IMR-90 (cell line): ENCODE measurements at regions not wholly inside any gene's neighbourhood (a gene's known extent, or its start where the extent isn't known, plus 50 kb on each side); places are given as distances from the start of the nearest gene placed in this dataset.

Experiments
- ATAC-seq: fragments of 200-7000 bp; cut with Tn5 transposase; 2 replicates; pipeline ENCODE4 v1.9.1; 2020; ENCODE audit warnings: low read depth, mild to moderate bottlenecking, moderate library complexity
- BruUV-seq: library from RNA; stranded (reverse); fragments of 400-500 nt; replicated peaks from 2 replicates; lab custom pipeline; 2021; lab: Mats Ljungman, UMichigan
- CTCF ChIA-PET: fragments of 300-600 bp; formaldehyde crosslinking; extraction: SDS; loops from one replicate; lab custom pipeline; 2021; ENCODE audit warnings: antibody characterized with exemption; lab: Yijun Ruan, JAX
- POLR2A ChIA-PET: fragments of 300-600 bp; sonication (Branson Sonifier 250); formaldehyde crosslinking; loops from one replicate; lab custom pipeline; 2022; ENCODE audit warnings: antibody characterized with exemption; ENCODE audit not compliant: unreplicated experiment; lab: Charles Lee
- DNase-seq: peaks from one replicate; pipeline ENCODE4 v3.0.0; 2013
- H2AFZ ChIP-seq: replicated peaks from 2 replicates; pipeline ENCODE3; 2013; ENCODE audit warnings: low read length, mild to moderate bottlenecking; ENCODE audit not compliant: poor library complexity
- H2AK5ac ChIP-seq: 2 replicates; pipeline ENCODE4 v1.6.1; 2013; ENCODE audit warnings: low read depth, low read length, inconsistent platforms
- H2AK9ac ChIP-seq: replicated peaks from 2 replicates; pipeline ENCODE3; 2013; ENCODE audit warnings: mild to moderate bottlenecking, low read depth, low read length, moderate library complexity; ENCODE audit not compliant: poor library complexity
- H2BK120ac ChIP-seq: 2 replicates; pipeline ENCODE4 v1.6.1; 2013; ENCODE audit warnings: low read depth, low read length, inconsistent platforms
- H2BK15ac ChIP-seq: 3 replicates; pipeline ENCODE4 v1.6.1; 2013; ENCODE audit warnings: low read depth, low read length, inconsistent platforms
- H2BK20ac ChIP-seq: 2 replicates; pipeline ENCODE4 v1.6.1; 2013; ENCODE audit warnings: low read depth, mild to moderate bottlenecking, inconsistent platforms, low read length, moderate library complexity
- H2BK5ac ChIP-seq: 2 replicates; pipeline ENCODE4 v1.6.1; 2013; ENCODE audit warnings: mild to moderate bottlenecking, low read depth, low read length, inconsistent platforms; ENCODE audit not compliant: poor library complexity, severe bottlenecking
- H3K14ac ChIP-seq: replicated peaks from 2 replicates; pipeline ENCODE4 v1.6.1; 2013; ENCODE audit warnings: low read depth, low read length, inconsistent platforms
- H3K18ac ChIP-seq: 2 replicates; pipeline ENCODE4 v1.6.1; 2013; ENCODE audit warnings: low read depth, low read length, control low read depth
- H3K23ac ChIP-seq: 2 replicates; pipeline ENCODE4 v1.6.1; 2013; ENCODE audit warnings: low read depth, low read length, inconsistent platforms
- H3K27ac ChIP-seq: 2 replicates; pipeline ENCODE4 v1.5.1; 2013; ENCODE audit warnings: mild to moderate bottlenecking, control low read depth, low read length; ENCODE audit not compliant: insufficient read depth
- H3K27me3 ChIP-seq: 2 replicates; pipeline ENCODE4 v1.6.1; 2013; ENCODE audit warnings: low read length; ENCODE audit not compliant: control insufficient read depth, insufficient read depth
- H3K36me3 ChIP-seq: 2 replicates; pipeline ENCODE4 v1.6.1; 2013; ENCODE audit warnings: low read length, mixed read lengths; ENCODE audit not compliant: control insufficient read depth, insufficient read depth
- H3K4ac ChIP-seq: 2 replicates; pipeline ENCODE4 v1.6.1; 2013; ENCODE audit warnings: low read depth, low read length, inconsistent platforms
- H3K4me1 ChIP-seq: 2 replicates; pipeline ENCODE4 v1.6.1; 2013; ENCODE audit warnings: low read length, mixed read lengths; ENCODE audit not compliant: control insufficient read depth, insufficient read depth
- H3K4me2 ChIP-seq: 2 replicates; pipeline ENCODE4 v1.6.1; 2013; ENCODE audit warnings: low read depth, mild to moderate bottlenecking, control low read depth, low read length, moderate library complexity
- H3K4me3 ChIP-seq: 2 replicates; pipeline ENCODE4 v1.5.1; 2013; ENCODE audit warnings: low read depth, mild to moderate bottlenecking, control low read depth, low read length, moderate library complexity; ENCODE audit not compliant: insufficient read depth
- H3K56ac ChIP-seq: 2 replicates; pipeline ENCODE4 v1.6.1; 2013; ENCODE audit warnings: low read length, inconsistent platforms; ENCODE audit not compliant: insufficient read depth; ENCODE audit errors: extremely low read depth
- H3K79me1 ChIP-seq, 2 experiments: 2 replicates each; pipeline ENCODE4 v1.6.1; 2013; ENCODE audit warnings: low read length in 2 of 2, inconsistent platforms in 1 of 2, low read depth in 1 of 2
- H3K9ac ChIP-seq: 2 replicates; pipeline ENCODE4 v1.6.1; 2013; ENCODE audit warnings: low read depth, low read length, control low read depth
- H3K9me1 ChIP-seq: 2 replicates; pipeline ENCODE4 v1.6.1; 2013; ENCODE audit warnings: low read length, inconsistent platforms; ENCODE audit not compliant: insufficient read depth
- H3K9me3 ChIP-seq: 2 replicates; pipeline ENCODE4 v1.6.1; 2013; ENCODE audit warnings: low read length; ENCODE audit not compliant: control insufficient read depth, insufficient read depth
- H4K20me1 ChIP-seq: 2 replicates; pipeline ENCODE4 v1.6.1; 2013; ENCODE audit warnings: low read length, inconsistent platforms; ENCODE audit not compliant: insufficient read depth
- H4K5ac ChIP-seq: 2 replicates; pipeline ENCODE4 v1.6.1; 2013; ENCODE audit warnings: mild to moderate bottlenecking, low read depth, low read length, control low read depth
- H4K8ac ChIP-seq, 2 experiments: 2 replicates each; pipeline ENCODE4 v1.6.1; 2013; ENCODE audit warnings: low read depth in 2 of 2, low read length in 2 of 2, control low read depth in 1 of 2, inconsistent platforms in 1 of 2
- H4K91ac ChIP-seq: 2 replicates; pipeline ENCODE4 v1.6.1; 2013; ENCODE audit warnings: low read depth, low read length, inconsistent platforms; ENCODE audit not compliant: insufficient read depth
- CTCF ChIP-seq: conservative IDR thresholded peaks from 2 replicates; pipeline ENCODE4 v1.5.1; 2012; ENCODE audit warnings: mild to moderate bottlenecking, low read depth, low read length, improper control_type of control experiment
- FOS ChIP-seq: fragments of 150-350 bp; IDR thresholded peaks from 2 replicates; pipeline ENCODE4 v1.6.1; 2016; ENCODE audit warnings: low read depth, low read length
- MAZ ChIP-seq: IDR thresholded peaks from 2 replicates; pipeline ENCODE4 v1.6.1; 2012; ENCODE audit warnings: low read depth, mild to moderate bottlenecking, low read length, improper control_type of control experiment, moderate library complexity, borderline replicate concordance
- WGBS, 2 experiments: methylation state at CpG; one replicate each; pipeline versions ENCODE4 v1.1.5 to v1.1.7; 2013; ENCODE audit warnings: missing lambda C conversion rate in 2 of 2; ENCODE audit not compliant: insufficient read length in 1 of 2; ENCODE audit errors: extremely low coverage in 2 of 2; 5-methylcytosine and 5-hydroxymethylcytosine counted together
- dilution Hi-C: fragments of 300-500 bp; cut with HindIII; formaldehyde crosslinking; loops from one replicate; pipeline ENCODE4 v1.14.3; 2018; ENCODE audit warnings: low sequenced_read_pairs; ENCODE audit not compliant: unreplicated experiment
- in situ Hi-C: fragments of 300-500 bp; cut with MboI; formaldehyde crosslinking; loops from 3 replicates; pipeline ENCODE4 v1.14.3; 2019; ENCODE audit warnings: low sequenced_read_pairs, inconsistent platforms, mixed read lengths
- intact Hi-C: fragments of 100-400 bp; cut with micrococcal nuclease; formaldehyde crosslinking; loops from 2 replicates; pipeline ENCODE4 v1.10.0; 2022

DNA sequence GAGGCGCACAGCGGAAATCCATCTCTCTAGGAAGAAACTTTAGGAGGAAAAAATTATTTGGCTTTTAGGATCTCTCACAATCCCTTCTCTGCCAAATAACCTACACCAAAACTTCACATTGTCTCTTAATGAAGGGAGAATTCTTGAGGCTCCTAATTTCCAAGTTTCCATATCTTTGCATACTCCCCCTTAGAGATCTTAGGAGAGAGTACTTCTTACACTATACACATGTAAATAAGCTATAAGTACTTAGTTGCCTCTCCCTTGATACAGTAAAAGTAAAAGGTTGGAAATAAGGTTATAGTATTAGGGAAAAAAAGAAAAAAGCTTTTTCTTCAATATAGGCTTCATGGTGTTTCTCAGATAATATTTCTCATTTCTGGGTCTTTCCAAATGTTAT, 596.7 kb downstream of the SATB2 start:
- intact Hi-C loops (no loop called here), dilution Hi-C loops (no loop called here), in situ Hi-C loops (no loop called here)
- no peak overlapping the region for H4K5ac ChIP-seq
- H3K79me1 ChIP-seq: no peaks in the 10 kb centered on the region
- H3K23ac ChIP-seq: no peak overlapping the region
- no CpG with 5 or more reads among the region's 2 CpGs for WGBS, 2 experiments
- H3K36me3 ChIP-seq: no peaks in the 10 kb centered on the region
- no peak overlapping the region for H3K9ac ChIP-seq
- no peak overlapping the region for H3K18ac ChIP-seq
- H2BK120ac ChIP-seq: no peak overlapping the region
- H3K4me2 ChIP-seq: no peak overlapping the region
- DNase-seq: no peak
- no peaks in the 10 kb centered on the region for H3K4me1 ChIP-seq
- no peak overlapping the region for H2BK15ac ChIP-seq
- H3K4me3 ChIP-seq: no peak overlapping the region
- no peak overlapping the region for H2AFZ ChIP-seq
- ATAC-seq: no peak
- H4K91ac ChIP-seq: no peak overlapping the region
- no peaks in the 10 kb centered on the region for H3K27me3 ChIP-seq
- no peak overlapping the region for H2BK5ac ChIP-seq
- BruUV-seq: no TSS peak
- H2AK5ac ChIP-seq: no peak overlapping the region
- H4K20me1 ChIP-seq: no peaks in the 10 kb centered on the region
- TF ChIP-seq FOS (no peak), MAZ (no peak), CTCF (no peak)
- H2BK20ac ChIP-seq: no peak overlapping the region
- POLR2A ChIA-PET: no interaction called here
- no peak overlapping the region for H3K14ac ChIP-seq
- CTCF ChIA-PET: no interaction called here
- H3K56ac ChIP-seq: no peak overlapping the region
- no peaks in the 10 kb centered on the region for H3K9me3 ChIP-seq
- no peak overlapping the region for H2AK9ac ChIP-seq
- no peaks in the 10 kb centered on the region for H3K9me1 ChIP-seq
- H4K8ac ChIP-seq: no peak overlapping the region
- no peak overlapping the region for H3K4ac ChIP-seq
- no peak overlapping the region for H3K27ac ChIP-seq
